ENCODE measurements at regions not wholly inside any gene's neighbourhood (a gene's known extent, or its start where the extent isn't known, plus 50 kb on each side); places are given as distances from the start of the nearest gene placed in this dataset.
"Not testable (repeated sequence)": the region's sequence is repeated elsewhere in the genome, so short reads cannot be mapped to it uniquely, and the experiment has no call there.

GRCh38 chr6:14218519-14218800 lies 100.9 kb downstream of the CD83 start:
- DNase-seq = no peak

DNA sequence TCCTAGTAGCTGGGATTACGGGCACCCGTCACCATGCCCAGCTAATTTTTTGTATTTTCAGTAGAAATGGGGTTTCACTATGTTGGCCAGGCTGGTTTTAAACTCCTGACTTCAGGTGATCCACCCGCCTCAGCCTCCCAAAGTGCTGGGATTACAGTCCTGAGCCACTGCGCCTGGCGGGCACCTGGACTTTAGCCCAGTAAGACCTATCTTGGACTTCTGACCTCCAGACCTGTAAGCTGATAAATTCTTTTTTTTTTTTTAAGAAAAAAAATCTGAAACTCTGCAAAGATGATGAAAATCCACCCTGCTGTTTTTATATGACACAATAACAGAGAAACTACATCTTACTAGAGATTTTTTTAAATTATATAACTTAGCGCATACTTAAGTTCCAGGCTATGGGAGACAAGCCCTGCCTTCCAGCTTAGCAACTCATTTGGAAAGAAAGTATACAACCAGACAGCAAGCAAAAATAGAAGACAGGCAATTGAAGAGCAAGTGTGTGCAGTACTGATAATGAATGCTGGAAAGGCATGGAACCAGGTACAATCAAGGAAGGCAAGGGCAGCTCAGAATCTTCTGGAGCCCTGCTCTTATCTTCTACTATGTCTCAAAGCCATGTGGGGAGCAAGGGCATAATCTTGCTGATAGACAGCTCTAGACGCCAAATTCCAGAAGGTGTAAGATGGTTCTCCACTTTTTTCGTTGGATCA lies 104.2 kb downstream of the CD83 start:
- DNase-seq = no peak

DNA sequence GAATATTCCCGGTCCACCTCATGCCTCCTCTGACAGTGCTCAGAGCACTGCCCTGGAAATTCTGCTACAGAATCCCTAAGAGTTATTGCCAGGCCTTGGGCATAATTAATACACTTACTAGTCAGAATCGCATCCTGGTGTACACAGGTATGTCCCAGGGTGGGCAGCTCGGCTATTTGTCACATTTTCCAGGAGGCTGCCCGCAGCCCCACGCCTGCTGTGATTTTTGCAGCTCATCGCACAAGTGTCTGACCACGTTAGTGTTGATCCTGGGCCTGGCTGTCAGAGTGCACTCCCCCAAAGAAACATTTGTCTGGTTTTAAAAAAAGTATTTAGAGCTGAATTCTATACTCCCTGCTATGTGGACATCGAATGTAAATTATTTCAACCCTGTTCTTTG lies 105.4 kb downstream of the CD83 start:
- no peak for DNase-seq

DNA sequence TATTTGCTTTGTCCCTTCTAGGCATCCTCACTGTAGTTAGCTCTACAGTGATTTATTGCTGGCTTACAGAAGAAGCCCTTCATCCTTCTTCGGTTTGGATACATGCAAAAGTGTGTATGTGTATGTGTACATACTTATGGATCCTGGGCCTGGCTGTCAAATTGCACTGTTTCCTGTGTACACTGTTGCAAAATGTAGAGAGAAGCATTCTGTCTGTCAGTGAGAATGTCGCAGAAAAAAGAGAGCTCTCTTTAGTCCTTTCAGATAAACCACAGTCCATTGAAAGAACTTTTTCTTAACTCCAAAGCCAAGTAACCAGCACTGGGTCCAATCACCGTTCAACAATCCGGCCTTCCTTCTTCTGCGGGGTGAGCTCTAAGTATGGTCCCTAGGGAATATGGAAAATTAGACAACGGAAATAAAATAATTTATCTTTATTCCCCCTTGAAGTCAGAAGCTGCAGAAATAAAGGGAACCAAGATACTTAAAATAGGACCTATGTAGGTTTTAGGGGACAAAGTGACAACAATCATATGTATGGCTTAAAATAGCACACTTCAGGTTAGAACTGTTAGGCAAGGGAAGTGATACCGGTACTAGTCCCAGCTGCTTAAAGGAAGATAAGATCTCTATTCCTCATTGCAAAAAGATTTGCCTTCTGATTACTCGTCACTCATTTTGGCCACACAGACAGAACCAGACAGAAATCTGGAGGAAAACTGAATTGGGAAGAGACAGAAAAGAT lies 107.0 kb downstream of the CD83 start:
- no peak for DNase-seq

DNA sequence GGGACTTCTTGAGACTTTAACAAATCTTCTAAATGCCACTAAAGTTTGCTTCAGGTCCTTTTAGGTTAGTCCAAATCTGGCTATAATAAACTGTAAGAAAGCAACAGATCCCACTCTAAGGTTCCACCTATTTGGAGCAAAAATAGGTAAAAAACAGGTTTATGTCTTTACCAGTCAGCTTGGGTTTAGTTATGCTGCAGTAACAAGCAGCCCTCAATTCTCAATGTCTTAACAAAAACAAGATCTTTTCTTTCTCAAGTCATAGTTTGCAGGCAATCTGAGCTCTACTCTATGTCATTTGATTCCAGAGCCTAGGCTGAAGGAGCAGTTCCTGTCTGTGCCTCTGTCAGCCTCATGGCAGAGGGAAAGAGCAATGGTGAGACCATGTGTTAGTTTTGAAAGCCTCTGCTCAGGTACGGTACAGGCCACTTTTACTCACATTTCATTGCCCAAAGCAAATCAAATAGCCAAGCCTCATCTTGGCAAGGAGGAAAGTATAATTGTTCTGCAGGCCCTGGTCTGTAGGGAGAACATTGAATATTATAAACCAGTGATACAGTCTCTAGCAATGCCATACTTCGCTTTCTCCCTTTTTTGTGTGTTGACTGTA lies 108.6 kb downstream of the CD83 start:
- DNase-seq = no peak

DNA sequence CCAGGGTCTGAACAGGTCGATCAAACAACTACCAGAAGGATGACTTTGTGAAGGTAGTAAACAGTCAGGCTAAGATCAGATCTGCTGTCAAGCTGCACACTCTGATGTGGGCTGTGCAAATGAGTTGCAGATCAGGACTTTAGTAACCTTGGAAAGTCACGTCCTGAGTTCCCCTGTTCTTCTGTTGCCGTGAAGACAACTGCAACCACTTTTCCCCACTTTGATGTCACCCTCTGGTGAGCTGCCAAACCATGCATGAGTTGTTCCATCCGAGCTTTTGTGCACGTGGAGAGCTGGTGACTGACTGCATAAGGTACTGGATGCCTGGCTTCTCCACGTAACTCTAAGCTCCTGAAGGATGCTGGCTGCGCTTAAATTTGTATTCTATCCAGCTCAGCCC lies 111.0 kb downstream of the CD83 start:
- DNase-seq = no peak

DNA sequence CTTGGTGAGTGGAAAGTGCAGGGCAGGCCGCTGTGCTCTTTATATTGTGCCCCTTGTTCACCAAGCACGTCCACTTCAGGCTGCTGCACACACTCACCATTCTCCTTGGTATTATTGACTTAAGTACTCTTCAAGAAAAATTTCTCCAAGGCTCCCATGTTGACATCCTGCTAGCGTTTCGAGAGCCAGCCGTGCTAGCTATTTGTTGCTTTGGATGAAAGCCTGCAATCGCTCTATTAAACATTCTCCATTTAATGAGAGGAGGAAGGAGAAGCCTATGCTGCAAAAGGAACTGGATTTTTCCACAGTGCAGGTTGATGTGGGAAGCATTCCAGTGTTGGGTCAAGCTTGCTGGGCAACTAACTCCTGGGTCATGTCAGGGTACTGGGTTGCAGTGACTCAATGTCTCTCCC lies 113.5 kb downstream of the CD83 start:
- DNase-seq = no peak

GRCh38 chr6:14231501-14232280 lies 114.1 kb downstream of the CD83 start:
- DNase-seq = no peak

- no peak for DNase-seq
Observed at GRCh38 chr6:14232889-14233288, 115.3 kb downstream of the CD83 start.

GRCh38 chr6:14235653-14236356 lies 118.2 kb downstream of the CD83 start:
- DNase-seq = no peak

DNA sequence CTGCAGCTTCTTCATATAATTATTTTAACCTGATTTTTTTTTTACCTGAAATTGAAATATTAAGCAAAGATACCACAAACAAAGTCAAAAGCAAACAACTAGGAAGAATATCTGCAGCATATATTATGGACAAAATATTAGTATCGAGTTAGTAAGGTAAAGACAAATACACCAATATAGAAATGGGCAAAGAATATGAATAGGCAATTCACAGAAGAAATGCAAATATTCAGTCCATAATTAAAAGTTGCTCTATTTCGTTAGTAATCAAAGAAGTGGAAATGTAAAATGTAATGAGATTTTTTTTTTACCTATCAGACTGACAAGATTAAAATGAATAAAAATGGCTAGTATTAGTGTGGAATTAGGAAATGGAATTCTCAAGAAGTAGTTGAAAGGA lies 121.5 kb downstream of the CD83 start:
- DNase-seq = no peak

DNA sequence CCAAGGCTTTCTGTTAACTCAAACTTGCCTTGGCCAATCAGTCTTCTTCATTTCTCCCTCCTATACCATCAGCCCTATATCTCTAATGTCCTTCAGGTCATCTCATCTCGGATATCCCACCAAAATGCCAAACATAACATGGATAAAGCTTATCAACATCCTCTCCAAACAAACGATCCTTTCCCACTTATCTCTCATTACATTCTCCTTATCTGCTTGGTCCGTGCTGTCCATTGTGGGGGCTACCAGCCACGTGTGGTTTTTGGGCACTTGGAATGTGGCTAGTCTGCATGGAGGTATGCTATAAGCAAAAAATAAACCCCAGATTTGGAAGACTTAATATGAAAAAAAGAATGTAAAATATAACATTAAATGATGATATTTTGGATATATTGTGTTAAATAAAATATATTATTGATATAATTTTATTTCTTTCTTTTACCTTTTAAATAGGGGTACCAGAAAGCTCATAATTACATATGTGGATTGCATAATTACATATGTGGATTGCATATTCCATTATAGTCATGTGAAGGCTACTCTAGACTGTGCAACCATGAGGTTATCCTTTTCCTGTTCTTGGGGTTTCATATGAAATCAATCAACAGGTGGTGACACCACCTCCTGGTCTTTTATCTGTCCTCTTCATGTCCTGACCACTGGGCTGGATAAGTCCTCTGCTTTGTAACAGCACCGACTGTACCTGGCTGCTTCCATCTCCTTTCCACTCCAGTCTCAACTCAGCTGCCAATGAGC lies 123.0 kb downstream of the CD83 start:
- no peak for DNase-seq

DNA sequence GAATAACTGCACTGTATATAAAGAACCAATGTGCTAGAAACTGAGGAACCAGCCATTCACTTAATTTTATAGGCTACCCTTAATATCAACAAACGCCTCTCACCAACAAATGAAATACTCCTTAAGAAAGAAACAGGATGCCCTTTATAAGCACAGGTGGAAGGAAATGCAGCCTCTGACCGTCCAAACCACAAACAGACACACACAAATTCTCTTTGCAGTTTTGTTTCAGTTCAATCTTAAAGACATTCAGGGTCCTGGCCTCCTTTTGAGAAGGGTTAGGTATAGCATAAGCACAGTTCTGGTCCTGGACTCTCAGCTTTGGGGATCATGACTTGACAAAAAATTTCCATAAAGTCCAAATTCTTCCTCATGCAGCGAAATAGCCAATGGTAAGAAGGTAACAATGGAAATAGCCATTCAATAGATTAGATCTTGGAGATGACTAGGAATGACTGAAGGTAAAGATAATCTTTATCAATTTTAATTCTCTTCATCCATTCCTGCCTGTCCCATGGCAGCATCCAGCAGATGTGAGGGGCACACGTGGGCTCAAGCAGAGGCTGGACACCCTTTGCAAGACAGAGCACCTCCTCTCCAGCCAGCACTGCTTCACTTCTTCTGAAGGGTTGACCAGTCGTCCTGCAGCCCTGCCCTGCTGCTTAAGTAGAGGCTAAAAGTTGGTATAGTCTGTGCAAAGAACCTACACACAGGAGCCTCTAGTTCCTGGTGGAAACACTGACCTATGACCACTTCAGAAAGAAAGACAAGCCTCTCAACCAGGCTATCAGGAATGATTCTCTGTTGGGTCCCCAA lies 123.9 kb downstream of the CD83 start:
- DNase-seq = no peak

GRCh38 chr6:14242912-14243311 lies 125.3 kb downstream of the CD83 start:
- DNase-seq = not testable (repeated sequence)

- no peak for DNase-seq
Observed at GRCh38 chr6:14243597-14243996, 126.0 kb downstream of the CD83 start.

DNA sequence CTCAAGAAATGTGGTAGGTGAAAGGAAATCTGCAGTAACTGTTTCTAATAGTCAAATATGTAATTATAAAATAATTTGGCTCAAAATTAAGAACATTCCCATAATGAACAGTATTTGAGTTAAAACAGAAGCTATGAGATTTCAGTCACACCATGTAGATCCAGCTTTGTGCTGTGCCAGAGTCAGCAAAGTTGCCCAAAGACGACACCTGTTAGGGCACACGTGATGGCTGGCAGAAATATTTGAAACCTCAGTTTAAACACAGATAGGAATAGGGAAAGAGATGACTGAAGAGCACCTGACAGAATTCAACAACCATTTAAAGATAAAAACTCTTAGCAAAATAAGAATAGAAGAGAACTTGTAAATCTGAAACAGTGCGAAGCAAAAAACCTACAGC lies 129.3 kb downstream of the CD83 start:
- DNase-seq = no peak

DNA sequence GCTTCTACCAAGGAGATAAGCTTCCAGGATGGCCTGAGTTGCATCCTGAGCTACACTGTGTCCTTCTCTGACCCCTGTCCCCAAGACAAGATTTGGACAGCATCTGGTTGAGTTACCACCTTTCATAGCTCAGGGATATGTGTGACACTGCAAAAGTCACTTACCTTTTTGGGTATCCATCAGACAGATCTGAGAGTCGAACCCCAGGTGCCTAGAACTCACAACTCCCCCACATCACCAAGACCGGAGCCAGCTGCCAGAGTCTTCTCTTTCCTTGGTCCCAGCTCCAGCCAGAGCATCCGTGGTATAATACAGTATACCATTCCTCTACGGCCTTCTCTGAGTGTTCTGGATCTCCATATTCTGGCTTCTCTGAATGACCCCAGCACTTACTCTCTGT lies 133.0 kb downstream of the CD83 start:
- no peak for DNase-seq

- no peak for DNase-seq
Observed at GRCh38 chr6:14252271-14252850, 134.8 kb downstream of the CD83 start.

GRCh38 chr6:14254505-14254904 lies 136.9 kb downstream of the CD83 start:
- no peak for DNase-seq

GRCh38 chr6:14255916-14256315 lies 138.3 kb downstream of the CD83 start:
- no peak for DNase-seq

DNA sequence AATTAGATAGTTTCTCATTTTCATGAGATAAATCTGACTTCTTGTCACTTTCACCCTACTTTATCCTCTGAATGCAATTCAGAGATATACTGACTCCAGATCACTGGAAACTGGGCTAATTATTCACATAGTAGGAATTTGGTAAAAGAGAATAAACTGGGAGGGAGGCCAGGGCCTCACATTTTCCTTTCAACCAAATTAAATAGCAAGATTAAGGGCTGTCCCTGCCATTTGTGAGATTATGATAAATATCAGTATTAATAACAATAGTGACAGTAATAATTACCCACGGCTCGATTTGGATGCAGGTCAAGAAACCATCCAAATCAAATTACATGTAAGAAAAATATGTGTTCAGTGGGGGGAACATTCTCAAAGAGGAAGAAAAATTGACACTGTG lies 140.5 kb downstream of the CD83 start:
- DNase-seq = no peak
